Parathyroid adenoma (tissue), 2 donors: ENCODE measurements at regions not wholly inside any gene's neighbourhood (a gene's known extent, or its start where the extent isn't known, plus 50 kb on each side); places are given as distances from the start of the nearest gene placed in this dataset.
"Not testable (repeated sequence)": the region's sequence is repeated elsewhere in the genome, so short reads cannot be mapped to it uniquely, and the experiment has no call there.

Experiments
- H2AFZ ChIP-seq: fragments of 300-600 bp; sonication (generic); one replicate; pipeline ENCODE4 v1.7.0; 2017; ENCODE audit warnings: antibody characterized with exemption, mild to moderate bottlenecking
- H3K27ac ChIP-seq: fragments of 300-600 bp; sonication (generic); one replicate; pipeline ENCODE4 v1.7.0; 2017
- H3K27me3 ChIP-seq: fragments of 300-600 bp; sonication (generic); one replicate; pipeline ENCODE4 v1.7.0; 2017; ENCODE audit warnings: low read length; ENCODE audit not compliant: control insufficient read depth, insufficient read depth
- H3K36me3 ChIP-seq: fragments of 300-600 bp; sonication (generic); one replicate; pipeline ENCODE4 v1.7.0; 2017; ENCODE audit warnings: low read length; ENCODE audit not compliant: control insufficient read depth, insufficient read depth
- H3K4me1 ChIP-seq: fragments of 300-600 bp; sonication (generic); one replicate; pipeline ENCODE4 v1.7.0; 2017; ENCODE audit warnings: control low read depth
- H3K4me2 ChIP-seq: fragments of 300-600 bp; sonication (generic); one replicate; pipeline ENCODE4 v1.7.0; 2017; ENCODE audit warnings: low read length
- H3K4me3 ChIP-seq: fragments of 300-600 bp; sonication (generic); one replicate; pipeline ENCODE4 v1.7.0; 2017; ENCODE audit warnings: low read depth, low read length
- H3K79me2 ChIP-seq: fragments of 300-600 bp; sonication (generic); one replicate; pipeline ENCODE4 v1.7.0; 2017; ENCODE audit warnings: control low read depth
- H3K9ac ChIP-seq: fragments of 300-600 bp; sonication (generic); one replicate; pipeline ENCODE4 v1.7.0; 2017; ENCODE audit warnings: mild to moderate bottlenecking
- H3K9me3 ChIP-seq: fragments of 300-600 bp; sonication (generic); one replicate; pipeline ENCODE4 v1.7.0; 2017; ENCODE audit warnings: low read length; ENCODE audit not compliant: control insufficient read depth
- TF ChIP-seq, protein P1 (sequence below): fragments of 300-600 bp; sonication (generic); IDR thresholded peaks from one replicate; pipeline ENCODE4 v1.7.0; 2017; ENCODE audit warnings: antibody characterized with exemption, mild to moderate bottlenecking
- donor health status: primary hyperparathyroidism.

DNA sequence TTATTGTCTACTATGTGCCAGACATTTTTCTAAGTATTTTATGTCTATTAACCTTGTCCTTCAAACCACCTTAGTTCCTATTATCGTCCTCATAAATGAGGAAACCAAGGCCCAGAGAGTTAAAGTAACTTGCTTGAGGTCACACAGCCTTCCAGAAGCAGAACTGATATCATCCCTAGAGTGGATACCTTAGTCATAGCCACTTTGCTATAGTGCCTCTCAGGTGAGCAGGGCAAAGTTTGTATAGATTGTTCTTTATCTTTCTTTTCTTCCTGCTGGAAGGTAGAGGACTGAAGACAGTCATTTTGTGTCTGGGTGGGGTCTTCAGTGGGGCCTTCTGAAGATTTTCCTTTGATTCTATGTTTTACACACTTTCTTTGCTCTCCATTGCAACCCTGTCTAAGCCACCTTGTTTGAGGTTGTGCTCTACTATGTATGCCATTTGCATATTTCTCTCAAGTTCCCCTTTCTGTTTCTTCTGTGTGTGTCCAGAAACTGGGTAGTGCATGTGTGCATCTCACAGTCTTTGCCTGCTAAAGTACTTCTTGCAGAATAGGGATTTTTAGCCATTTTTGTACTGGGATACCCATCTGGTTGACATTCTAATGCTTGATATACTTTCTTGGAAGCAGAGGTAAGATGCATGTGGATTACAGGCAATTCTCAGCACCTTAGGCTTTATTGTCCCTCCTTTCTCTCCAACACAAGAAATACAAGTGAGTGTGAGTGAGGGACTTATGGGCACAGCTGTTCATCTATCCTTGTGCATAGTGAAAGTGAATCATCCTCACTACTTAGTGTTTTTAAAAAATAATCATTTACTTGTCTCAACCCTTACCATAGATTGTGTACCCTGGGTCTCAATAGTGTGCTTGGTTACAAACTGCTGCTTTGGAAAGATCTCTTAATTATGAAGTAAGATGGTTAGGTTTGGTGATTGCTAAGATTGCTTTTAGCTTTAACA, 207.6 kb upstream of the HMCN1 start:
- no peak overlapping the region for H3K4me3 ChIP-seq
- TF ChIP-seq, protein P1, sequence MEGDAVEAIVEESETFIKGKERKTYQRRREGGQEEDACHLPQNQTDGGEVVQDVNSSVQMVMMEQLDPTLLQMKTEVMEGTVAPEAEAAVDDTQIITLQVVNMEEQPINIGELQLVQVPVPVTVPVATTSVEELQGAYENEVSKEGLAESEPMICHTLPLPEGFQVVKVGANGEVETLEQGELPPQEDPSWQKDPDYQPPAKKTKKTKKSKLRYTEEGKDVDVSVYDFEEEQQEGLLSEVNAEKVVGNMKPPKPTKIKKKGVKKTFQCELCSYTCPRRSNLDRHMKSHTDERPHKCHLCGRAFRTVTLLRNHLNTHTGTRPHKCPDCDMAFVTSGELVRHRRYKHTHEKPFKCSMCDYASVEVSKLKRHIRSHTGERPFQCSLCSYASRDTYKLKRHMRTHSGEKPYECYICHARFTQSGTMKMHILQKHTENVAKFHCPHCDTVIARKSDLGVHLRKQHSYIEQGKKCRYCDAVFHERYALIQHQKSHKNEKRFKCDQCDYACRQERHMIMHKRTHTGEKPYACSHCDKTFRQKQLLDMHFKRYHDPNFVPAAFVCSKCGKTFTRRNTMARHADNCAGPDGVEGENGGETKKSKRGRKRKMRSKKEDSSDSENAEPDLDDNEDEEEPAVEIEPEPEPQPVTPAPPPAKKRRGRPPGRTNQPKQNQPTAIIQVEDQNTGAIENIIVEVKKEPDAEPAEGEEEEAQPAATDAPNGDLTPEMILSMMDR: no peak
- H3K9me3 ChIP-seq: no peaks in the 10 kb centered on the region
- H3K27me3 ChIP-seq: no peaks in the 10 kb centered on the region
- no peak overlapping the region for H3K9ac ChIP-seq
- no peaks in the 10 kb centered on the region for H3K79me2 ChIP-seq
- H3K36me3 ChIP-seq: no peaks in the 10 kb centered on the region
- H2AFZ ChIP-seq: no peak overlapping the region
- no peak overlapping the region for H3K4me2 ChIP-seq
- no peaks in the 10 kb centered on the region for H3K4me1 ChIP-seq
- no peak overlapping the region for H3K27ac ChIP-seq

DNA sequence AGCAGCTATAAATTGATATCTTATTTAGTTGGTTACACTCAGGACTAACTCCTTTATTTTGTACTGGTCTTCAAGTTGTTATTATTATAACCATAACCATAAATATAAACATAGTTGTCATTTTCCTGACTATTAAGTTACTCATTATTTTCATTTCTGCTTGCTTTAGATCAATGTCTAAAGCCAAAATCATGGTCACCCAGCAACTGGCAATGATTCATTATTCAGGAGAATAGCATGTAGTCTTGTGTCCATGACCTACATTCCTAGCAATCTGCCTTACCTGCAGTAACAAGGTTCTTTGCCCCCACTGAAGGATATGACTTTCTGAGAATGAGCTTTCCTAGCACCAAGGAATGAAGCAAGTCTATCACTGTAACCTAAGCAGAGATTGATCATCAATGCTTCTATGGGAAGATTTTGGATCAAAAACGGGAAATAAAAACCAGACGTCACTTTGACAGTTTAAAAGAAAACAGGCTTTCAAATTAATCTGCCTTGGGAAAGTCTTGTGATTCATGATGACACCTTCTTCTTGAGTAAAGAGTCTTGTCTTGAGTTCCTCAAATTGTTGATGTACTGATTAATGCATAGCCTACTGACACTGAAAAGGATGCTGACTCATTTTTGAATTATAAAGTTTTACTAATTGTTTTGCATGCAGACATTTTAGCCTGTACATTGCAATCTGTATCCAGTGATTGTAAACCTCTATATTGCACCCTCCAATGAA, 203.3 kb upstream of the IVNS1ABP start:
- H3K4me3 ChIP-seq: no peak overlapping the region
- H3K79me2 ChIP-seq: no peaks in the 10 kb centered on the region
- no peak overlapping the region for H3K4me2 ChIP-seq
- H3K4me1 ChIP-seq: no peaks in the 10 kb centered on the region
- no peaks in the 10 kb centered on the region for H3K36me3 ChIP-seq
- H3K9ac ChIP-seq: no peak overlapping the region
- TF ChIP-seq, protein P1: no peak
- no peak overlapping the region for H2AFZ ChIP-seq
- no peaks in the 10 kb centered on the region for H3K27me3 ChIP-seq
- no peaks in the 10 kb centered on the region for H3K9me3 ChIP-seq
- H3K27ac ChIP-seq: no peak overlapping the region

DNA sequence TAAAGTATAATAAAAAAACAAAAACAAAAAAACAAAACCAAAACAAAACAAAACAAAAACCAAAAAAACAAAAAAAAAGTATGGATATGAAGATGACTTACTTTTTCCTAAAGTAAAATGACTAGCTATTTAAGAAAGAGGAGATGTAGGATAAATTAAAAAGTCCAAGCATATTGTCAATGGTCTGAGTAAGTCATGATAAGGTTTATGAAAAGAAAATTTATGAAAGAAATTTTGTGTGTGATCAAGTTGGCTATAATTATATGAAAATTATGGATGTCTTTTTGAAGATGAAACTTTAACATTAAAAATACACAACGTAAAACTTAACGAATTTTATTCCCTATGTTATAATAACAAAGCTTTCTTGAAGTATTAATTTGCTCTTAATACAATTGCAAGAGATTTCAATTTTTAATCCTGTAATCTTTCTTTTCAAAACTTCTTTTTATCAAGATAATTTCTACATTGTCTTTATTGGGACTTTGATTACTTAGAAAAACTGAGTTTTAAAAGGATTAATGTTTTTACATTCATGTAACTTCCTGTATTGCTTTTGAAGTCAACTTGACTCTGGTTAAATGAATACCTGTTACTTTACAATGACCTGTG, 200.9 kb upstream of the IVNS1ABP start:
- Histone ChIP-seq H3K4me3 (no peak overlapping the region), H3K9me3 (no peaks in the 10 kb centered on the region), H3K4me1 (no peaks in the 10 kb centered on the region), H3K36me3 (no peaks in the 10 kb centered on the region), H3K27ac (no peak overlapping the region), H3K9ac (no peak overlapping the region), H3K4me2 (no peak overlapping the region), H3K27me3 (no peaks in the 10 kb centered on the region), H2AFZ (no peak overlapping the region), H3K79me2 (no peaks in the 10 kb centered on the region)
- TF ChIP-seq, protein P1: no peak

DNA sequence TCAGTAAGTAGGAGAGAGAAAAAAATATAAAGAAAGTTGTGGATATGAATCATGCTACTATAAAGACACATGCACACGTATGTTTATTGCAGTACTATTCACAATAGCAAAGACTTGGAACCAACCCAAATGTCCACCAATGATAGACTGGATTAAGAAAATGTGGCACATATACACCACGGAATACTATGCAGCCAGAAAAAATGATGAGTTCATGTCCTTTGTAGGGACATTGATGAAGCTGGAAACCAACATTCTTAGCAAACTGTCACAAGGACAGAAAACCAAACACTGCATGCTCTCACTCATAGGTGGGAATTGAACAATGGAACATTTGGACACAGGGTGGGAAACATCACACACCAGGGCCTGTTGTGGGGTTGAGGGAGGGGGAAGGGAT, 200.3 kb upstream of the IVNS1ABP start:
- not testable (repeated sequence) for H3K9me3 ChIP-seq, H3K4me3 ChIP-seq, H3K4me1 ChIP-seq

DNA sequence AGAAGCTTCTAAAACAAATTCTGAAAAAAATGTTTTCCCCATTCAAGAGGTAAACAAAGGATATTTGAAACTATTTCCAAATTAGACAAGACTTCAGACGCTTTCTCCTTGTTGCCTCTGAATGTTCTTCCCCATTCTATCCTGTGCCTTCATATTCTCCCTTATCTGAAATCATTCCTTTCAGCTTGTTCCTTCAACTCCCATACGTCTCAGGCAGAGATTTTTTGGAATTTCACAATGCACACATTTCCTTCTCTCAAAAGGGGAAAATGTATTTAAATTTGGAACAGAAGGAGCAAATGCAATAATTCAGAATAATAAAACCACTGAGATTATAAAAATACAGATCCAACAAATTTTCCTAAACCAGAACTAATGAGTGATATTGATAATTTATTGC, 198.7 kb upstream of the IVNS1ABP start:
- H3K4me3 ChIP-seq: no peak overlapping the region
- no peak overlapping the region for H3K27ac ChIP-seq
- H3K9ac ChIP-seq: no peak overlapping the region
- no peaks in the 10 kb centered on the region for H3K36me3 ChIP-seq
- H3K27me3 ChIP-seq: no peaks in the 10 kb centered on the region
- H3K4me1 ChIP-seq: no peaks in the 10 kb centered on the region
- no peaks in the 10 kb centered on the region for H3K9me3 ChIP-seq
- no peak overlapping the region for H3K4me2 ChIP-seq
- TF ChIP-seq, protein P1: no peak
- H3K79me2 ChIP-seq: no peaks in the 10 kb centered on the region
- H2AFZ ChIP-seq: no peak overlapping the region

More for the DNA sequence above, 200.3 kb upstream of the IVNS1ABP start:
- not testable (repeated sequence) for H3K27me3 ChIP-seq, H3K27ac ChIP-seq, H3K4me2 ChIP-seq, H2AFZ ChIP-seq, H3K79me2 ChIP-seq, H3K9ac ChIP-seq, H3K36me3 ChIP-seq
